Fibroblast of skin of left biceps (primary cell): ENCODE measurements at regions not wholly inside any gene's neighbourhood (a gene's known extent, or its start where the extent isn't known, plus 50 kb on each side); places are given as distances from the start of the nearest gene placed in this dataset.

Experiments
- DNase-seq, 2 experiments: peaks; one replicate each; pipeline ENCODE4 v3.0.0-alpha.2; 2013; ENCODE audit warnings: low read depth in 2 of 2

GRCh38 chr1:209446356-209446755 is 137.2 kb upstream of the CAMK1G start:
- no peak for DNase-seq

- no peak for DNase-seq
Observed at GRCh38 chr1:209454340-209454994, 129.0 kb upstream of the CAMK1G start.

- DNase-seq: no peak
Observed at GRCh38 chr1:209455145-209455544, 128.4 kb upstream of the CAMK1G start.

GRCh38 chr1:209455661-209456358 is 127.7 kb upstream of the CAMK1G start:
- no peak for DNase-seq

- no peak for DNase-seq
Observed at GRCh38 chr1:209456878-209457277, 126.6 kb upstream of the CAMK1G start.

GRCh38 chr1:209457401-209458125 is 126.0 kb upstream of the CAMK1G start:
- DNase-seq: no peak

GRCh38 chr1:209458921-209459320 is 124.6 kb upstream of the CAMK1G start:
- no peak for DNase-seq

GRCh38 chr1:209461168-209461567 is 122.3 kb upstream of the CAMK1G start:
- DNase-seq: no peak

- DNase-seq: no peak
Observed at GRCh38 chr1:209462433-209462832, 121.1 kb upstream of the CAMK1G start.

- DNase-seq: no peak
Observed at GRCh38 chr1:209463441-209463840, 120.1 kb upstream of the CAMK1G start.

GRCh38 chr1:209473025-209473424 is 110.5 kb upstream of the CAMK1G start:
- no peak for DNase-seq

- DNase-seq: no peak
Observed at GRCh38 chr1:209480345-209480744, 103.2 kb upstream of the CAMK1G start.

- DNase-seq: no peak
Observed at GRCh38 chr1:209483691-209484090, 99.8 kb upstream of the CAMK1G start.

GRCh38 chr1:209484429-209484828 is 99.1 kb upstream of the CAMK1G start:
- DNase-seq: no peak

GRCh38 chr1:209485167-209485566 is 98.3 kb upstream of the CAMK1G start:
- DNase-seq: peak in 1 of 2 experiments; percentile 23

- no peak for DNase-seq
Observed at GRCh38 chr1:209485751-209486150, 97.8 kb upstream of the CAMK1G start.

- DNase-seq: no peak
Observed at GRCh38 chr1:209486861-209487593, 96.5 kb upstream of the CAMK1G start.

GRCh38 chr1:209490013-209490412 is 93.5 kb upstream of the CAMK1G start:
- DNase-seq: no peak

- no peak for DNase-seq
Observed at GRCh38 chr1:209491031-209491430, 92.5 kb upstream of the CAMK1G start.

GRCh38 chr1:209491496-209491895 is 92.0 kb upstream of the CAMK1G start:
- DNase-seq: no peak

GRCh38 chr1:209491897-209492296 is 91.6 kb upstream of the CAMK1G start:
- DNase-seq: no peak

GRCh38 chr1:209493559-209493958 is 90.0 kb upstream of the CAMK1G start:
- no peak for DNase-seq
